K562 (cell line): ENCODE measurements at regions not wholly inside any gene's neighbourhood (a gene's known extent, or its start where the extent isn't known, plus 50 kb on each side); places are given as distances from the start of the nearest gene placed in this dataset.

Source experiments
- ATAC-seq: fragments of 200-7000 bp; cut with Tn5 transposase; 3 replicates; pipeline ENCODE4 v1.9.1; 2020; ENCODE audit warnings: moderate library complexity
- BruUV-seq: library from RNA; stranded (reverse); fragments of 400-500 nt; replicated peaks from 2 replicates; lab custom pipeline; 2021; lab: Mats Ljungman, UMichigan
- CTCF ChIA-PET: fragments of 300-600 bp; formaldehyde crosslinking; extraction: SDS; loops from one replicate; lab custom pipeline; 2021; ENCODE audit warnings: low intra/inter-chr PET ratio; lab: Yijun Ruan, JAX
- POLR2A ChIA-PET: fragments of 300-600, 350-650 bp; sonication (Branson Sonifier 250); formaldehyde crosslinking; extraction: SDS; loops from one replicate; lab custom pipeline; 2021; ENCODE audit warnings: antibody characterized with exemption, inconsistent platforms; lab: Yijun Ruan, JAX
- DNase-seq, 4 experiments: peaks; one replicate each; pipeline versions ENCODE4 v3.0.0 to v3.0.0-alpha.2; 2011 to 2018; ENCODE audit warnings: low spot score in 3 of 4, mixed read lengths in 3 of 4; ENCODE audit errors: extremely low read depth in 1 of 4
- FAIRE-seq: peaks from 2 replicates; lab custom pipeline; 2011; peaks lifted over from hg19 to GRCh38; lab: Jason Lieb, UNC
- H2AFZ ChIP-seq: 2 replicates; pipeline ENCODE4 v1.6.0; 2011; ENCODE audit warnings: low read depth, low read length, control low read depth, inconsistent platforms
- H3K27ac ChIP-seq: fragments of 200-600 bp; 3 replicates; pipeline ENCODE4 v1.8.0; 2011; ENCODE audit warnings: low read depth, mild to moderate bottlenecking, control low read depth, inconsistent platforms, low read length, moderate library complexity, mixed read lengths; ENCODE audit errors: extremely low read depth
- H3K27me3 ChIP-seq, 2 experiments: fragments of 300-600 bp in 1 of 2; 2 replicates in 1 of 2; 3 replicates in 1 of 2; pipeline versions ENCODE4 v1.6.0 to v1.8.0; 2011; ENCODE audit warnings: inconsistent platforms in 2 of 2, low read length in 2 of 2, mild to moderate bottlenecking in 1 of 2, mixed read lengths in 1 of 2, moderate library complexity in 1 of 2; ENCODE audit not compliant: control insufficient read depth in 2 of 2, insufficient read depth in 2 of 2
- H3K36me3 ChIP-seq: fragments of 300-600 bp; 3 replicates; pipeline ENCODE4 v1.8.0; 2011; ENCODE audit warnings: mild to moderate bottlenecking, low read length, inconsistent platforms; ENCODE audit not compliant: control insufficient read depth, insufficient read depth
- H3K4me1 ChIP-seq, 2 experiments: fragments of 200-600 bp in 1 of 2; replicated peaks in 1 of 2; 2 replicates in 1 of 2; 3 replicates in 1 of 2; pipeline versions ENCODE4 v1.5.1 to v1.8.0; 2011; ENCODE audit warnings: inconsistent platforms in 2 of 2, low read length in 2 of 2, mild to moderate bottlenecking in 1 of 2, mixed read lengths in 1 of 2, moderate library complexity in 1 of 2; ENCODE audit not compliant: control insufficient read depth in 2 of 2, insufficient read depth in 2 of 2
- H3K4me2 ChIP-seq: 2 replicates; pipeline ENCODE4 v1.6.1; 2011; ENCODE audit warnings: low read length, control low read depth, inconsistent platforms, mixed read lengths; ENCODE audit not compliant: insufficient read depth
- H3K4me3 ChIP-seq: fragments of 200-600 bp; sonication (generic), shearing (Covaris generic); 2 replicates; pipeline ENCODE4 v1.5.1; 2016; ENCODE audit warnings: control low read depth, inconsistent platforms
- H3K79me2 ChIP-seq: fragments of 200-600 bp; 3 replicates; pipeline ENCODE4 v1.8.0; 2011; ENCODE audit warnings: low read length, inconsistent platforms; ENCODE audit not compliant: control insufficient read depth, insufficient read depth
- H3K9ac ChIP-seq, 2 experiments: 2 replicates each; pipeline versions ENCODE4 v1.6.0 to v1.6.1; 2011; ENCODE audit warnings: low read depth in 2 of 2, low read length in 2 of 2, control low read depth in 1 of 2, inconsistent platforms in 1 of 2, mild to moderate bottlenecking in 1 of 2, mixed read lengths in 1 of 2; ENCODE audit not compliant: insufficient read depth in 1 of 2
- H3K9me1 ChIP-seq: one replicate; pipeline ENCODE4 v1.6.0; 2011; ENCODE audit warnings: inconsistent platforms, mild to moderate bottlenecking, low read length, moderate library complexity; ENCODE audit not compliant: control insufficient read depth, insufficient read depth
- H3K9me3 ChIP-seq: replicated peaks from 2 replicates; pipeline ENCODE4 v1.5.1; 2011; ENCODE audit warnings: low read depth, low read length, inconsistent platforms; ENCODE audit not compliant: control insufficient read depth, insufficient read depth
- H4K20me1 ChIP-seq: replicated peaks from 2 replicates; pipeline ENCODE4 v1.6.1; 2011; ENCODE audit warnings: low read length, inconsistent platforms, mixed read lengths; ENCODE audit not compliant: control insufficient read depth, insufficient read depth
- CBX5 ChIP-seq: IDR thresholded peaks from 2 replicates; pipeline ENCODE4 v1.6.1; 2014; ENCODE audit warnings: low read depth, borderline replicate concordance
- FOXA3 ChIP-seq, 2 experiments: fragments of 450-650 bp in 1 of 2; sonication (generic) in 1 of 2; formaldehyde crosslinking; IDR thresholded peaks in 1 of 2; conservative IDR thresholded peaks in 1 of 2; 2 replicates each; pipeline versions ENCODE4 v1.4.0 to v1.8.0; 2020 to 2022; ENCODE audit warnings: mild to moderate bottlenecking in 2 of 2, missing genetic modification reagents in 1 of 2
- FUS ChIP-seq: fragments of 200-400 bp; formaldehyde crosslinking; optimal IDR thresholded peaks from 2 replicates; pipeline ENCODE3; 2017; ENCODE audit warnings: low read depth, low read length
- HMG20B ChIP-seq: fragments of 250-450 bp; sonication (Bioruptor Pico); IDR thresholded peaks from 2 replicates; pipeline ENCODE4 v1.5.0; 2021; ENCODE audit warnings: mild to moderate bottlenecking
- LEF1 ChIP-seq: fragments of 450-650 bp; IDR thresholded peaks from 2 replicates; pipeline ENCODE4 v1.6.1; 2016; ENCODE audit warnings: mild to moderate bottlenecking
- PTTG1 ChIP-seq: fragments of 450-650 bp; IDR thresholded peaks from 2 replicates; pipeline ENCODE4 v1.6.1; 2016; ENCODE audit warnings: low read depth, mild to moderate bottlenecking, missing genetic modification characterization, missing compliant biosample characterization
- XRCC3 ChIP-seq: fragments of 450-650 bp; IDR thresholded peaks from 2 replicates; pipeline ENCODE4 v1.6.1; 2017; ENCODE audit warnings: mild to moderate bottlenecking, moderate library complexity
- ZNF134 ChIP-seq: fragments of 250-450 bp; sonication (Bioruptor Pico); conservative IDR thresholded peaks from 2 replicates; pipeline ENCODE4 v1.4.0; 2020
- ZNF253 ChIP-seq: fragments of 250-450 bp; sonication (Bioruptor Pico); conservative IDR thresholded peaks from 2 replicates; pipeline ENCODE4 v1.6.1; 2021; ENCODE audit warnings: mild to moderate bottlenecking
- ZNF696 ChIP-seq: fragments of 250-450 bp; sonication (Bioruptor Pico); conservative IDR thresholded peaks from 2 replicates; pipeline ENCODE4 v1.4.0; 2020; ENCODE audit warnings: mild to moderate bottlenecking, moderate library complexity
- WGBS: fragments of 100-300 bp; shearing (Covaris generic); methylation state at CpG from one replicate; pipeline ENCODE4 v1.1.6; 2016; ENCODE audit warnings: low coverage, mixed read lengths; ENCODE audit not compliant: insufficient coverage; ENCODE audit errors: missing lambda C conversion rate; 5-methylcytosine and 5-hydroxymethylcytosine counted together
- in situ Hi-C: fragments of 300-500 bp; cut with MboI; formaldehyde crosslinking; loops from 4 replicates; pipeline ENCODE4 v1.15.0; 2018; ENCODE audit warnings: inconsistent platforms, mixed read lengths
- intact Hi-C: fragments of 100-400 bp; cut with micrococcal nuclease; formaldehyde crosslinking; loops from 2 replicates; pipeline ENCODE4 v1.14.2; 2022
- TF ChIP-seq, protein P1 (sequence below): fragments of 250-450 bp; sonication (Bioruptor Pico); IDR thresholded peaks from 2 replicates; pipeline ENCODE4 v1.5.0; 2020; ENCODE audit warnings: mild to moderate bottlenecking
- TF ChIP-seq, protein P2 (sequence below): IDR thresholded peaks from 3 replicates; pipeline ENCODE4 v1.6.1; 2011; ENCODE audit warnings: borderline replicate concordance, mild to moderate bottlenecking, moderate library complexity; ENCODE audit not compliant: insufficient read length; ENCODE audit errors: extremely low read depth

DNA sequence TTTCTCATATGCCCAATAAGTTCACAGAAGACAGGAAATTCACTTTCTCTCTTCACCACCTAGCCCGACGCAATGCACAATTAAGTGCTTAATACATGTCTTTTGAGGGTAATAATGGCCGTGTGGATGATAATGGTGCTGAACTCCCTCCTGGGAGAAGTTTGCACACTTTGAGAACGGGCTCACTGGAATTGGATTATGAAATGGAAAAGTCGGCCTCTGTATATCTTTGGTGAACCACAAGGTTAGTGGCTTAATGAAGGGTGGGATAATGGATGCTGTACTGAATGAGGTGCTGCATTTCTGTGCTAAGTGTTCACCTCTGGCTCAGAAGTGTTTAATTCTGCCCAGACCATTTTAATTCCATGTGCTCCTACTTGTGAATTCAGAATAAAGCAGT lies 207.5 kb downstream of the IRX2 start (continued):
- TF ChIP-seq, protein P1, sequence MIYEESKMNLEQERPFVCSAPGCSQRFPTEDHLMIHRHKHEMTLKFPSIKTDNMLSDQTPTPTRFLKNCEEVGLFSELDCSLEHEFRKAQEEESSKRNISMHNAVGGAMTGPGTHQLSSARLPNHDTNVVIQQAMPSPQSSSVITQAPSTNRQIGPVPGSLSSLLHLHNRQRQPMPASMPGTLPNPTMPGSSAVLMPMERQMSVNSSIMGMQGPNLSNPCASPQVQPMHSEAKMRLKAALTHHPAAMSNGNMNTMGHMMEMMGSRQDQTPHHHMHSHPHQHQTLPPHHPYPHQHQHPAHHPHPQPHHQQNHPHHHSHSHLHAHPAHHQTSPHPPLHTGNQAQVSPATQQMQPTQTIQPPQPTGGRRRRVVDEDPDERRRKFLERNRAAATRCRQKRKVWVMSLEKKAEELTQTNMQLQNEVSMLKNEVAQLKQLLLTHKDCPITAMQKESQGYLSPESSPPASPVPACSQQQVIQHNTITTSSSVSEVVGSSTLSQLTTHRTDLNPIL (CRISPR knock-in tag), result no peak
- TF ChIP-seq LEF1 (no peak), FOXA3 (CRISPR knock-in tag; conservative IDR thresholded peaks at IDR 0.05 in 1 of 2, IDR thresholded peaks at IDR 0.05 in 1 of 2) (no peak), PTTG1 (no peak)
- TF ChIP-seq, protein P2, sequence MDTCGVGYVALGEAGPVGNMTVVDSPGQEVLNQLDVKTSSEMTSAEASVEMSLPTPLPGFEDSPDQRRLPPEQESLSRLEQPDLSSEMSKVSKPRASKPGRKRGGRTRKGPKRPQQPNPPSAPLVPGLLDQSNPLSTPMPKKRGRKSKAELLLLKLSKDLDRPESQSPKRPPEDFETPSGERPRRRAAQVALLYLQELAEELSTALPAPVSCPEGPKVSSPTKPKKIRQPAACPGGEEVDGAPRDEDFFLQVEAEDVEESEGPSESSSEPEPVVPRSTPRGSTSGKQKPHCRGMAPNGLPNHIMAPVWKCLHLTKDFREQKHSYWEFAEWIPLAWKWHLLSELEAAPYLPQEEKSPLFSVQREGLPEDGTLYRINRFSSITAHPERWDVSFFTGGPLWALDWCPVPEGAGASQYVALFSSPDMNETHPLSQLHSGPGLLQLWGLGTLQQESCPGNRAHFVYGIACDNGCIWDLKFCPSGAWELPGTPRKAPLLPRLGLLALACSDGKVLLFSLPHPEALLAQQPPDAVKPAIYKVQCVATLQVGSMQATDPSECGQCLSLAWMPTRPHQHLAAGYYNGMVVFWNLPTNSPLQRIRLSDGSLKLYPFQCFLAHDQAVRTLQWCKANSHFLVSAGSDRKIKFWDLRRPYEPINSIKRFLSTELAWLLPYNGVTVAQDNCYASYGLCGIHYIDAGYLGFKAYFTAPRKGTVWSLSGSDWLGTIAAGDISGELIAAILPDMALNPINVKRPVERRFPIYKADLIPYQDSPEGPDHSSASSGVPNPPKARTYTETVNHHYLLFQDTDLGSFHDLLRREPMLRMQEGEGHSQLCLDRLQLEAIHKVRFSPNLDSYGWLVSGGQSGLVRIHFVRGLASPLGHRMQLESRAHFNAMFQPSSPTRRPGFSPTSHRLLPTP, result no peak

DNA sequence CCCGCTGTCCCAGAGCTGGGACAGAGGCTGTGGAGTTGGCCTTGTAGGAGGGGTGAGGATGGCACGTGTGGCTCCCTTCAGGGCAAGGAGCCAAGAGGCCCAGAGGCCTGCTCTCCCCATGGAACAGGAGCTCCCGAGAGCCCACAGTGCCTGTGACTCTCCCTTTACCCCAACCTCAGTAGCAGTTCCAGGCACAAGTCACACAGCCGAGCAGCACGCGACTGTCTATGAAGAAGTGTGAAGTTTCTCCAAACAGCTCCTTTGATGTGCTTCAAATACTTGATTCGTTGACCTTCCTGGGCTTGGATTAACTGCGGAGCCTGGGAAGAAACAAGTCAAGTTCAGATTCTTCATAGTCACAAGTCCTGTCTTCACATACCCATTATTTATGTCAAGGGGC lies 208.7 kb downstream of the IRX2 start:
- Histone ChIP-seq H3K9ac (no peak overlapping the region), H3K27ac (no peak overlapping the region), H3K9me3 (no peaks in the 10 kb centered on the region), H3K27me3 (peaks cover 7 to 26% of the 10 kb centered on the region in 2 experiments; a peak in 3 of 5 replicates), H2AFZ (no peak overlapping the region), H3K36me3 (no peaks in the 10 kb centered on the region), H3K9me1 (no peaks in the 10 kb centered on the region), H3K79me2 (no peaks in the 10 kb centered on the region), H3K4me2 (no peak overlapping the region), H4K20me1 (no peaks in the 10 kb centered on the region; the same call in 1 of the 2 replicates), H3K4me1 (no peaks in the 10 kb centered on the region), H3K4me3 (no peak overlapping the region)
- CTCF ChIA-PET, result no interaction called here
- no peak for DNase-seq
- no TSS peak for BruUV-seq
- 0% methylated on average over 8 of the region's 8 CpGs for WGBS
- POLR2A ChIA-PET, result no interaction called here
- in situ Hi-C loops, result no loop called here
- no peak for FAIRE-seq
- intact Hi-C loops, result no loop called here
- TF ChIP-seq ZNF134 (CRISPR knock-in tag) (no peak), ZNF696 (CRISPR knock-in tag) (no peak), HMG20B (CRISPR knock-in tag) (no peak), ZNF253 (CRISPR knock-in tag) (no peak), XRCC3 (no peak), CBX5 (no peak), FUS (no peak)
- no peak for ATAC-seq
